ENCODE measurements at regions not wholly inside any gene's neighbourhood (a gene's known extent, or its start where the extent isn't known, plus 50 kb on each side); places are given as distances from the start of the nearest gene placed in this dataset.

- DNase-seq (ENCODE audit: low read depth): no peak
Observed at GRCh38 chr2:120976501-120977307, 241.0 kb downstream of the GLI2 start.

GRCh38 chr2:120977582-120978358, 242.1 kb downstream of the GLI2 start:
- DNase-seq (ENCODE audit: low read depth): no peak

GRCh38 chr2:120978359-120979050, 242.8 kb downstream of the GLI2 start:
- DNase-seq (ENCODE audit: low read depth): no peak

- DNase-seq (ENCODE audit: low read depth): no peak
Observed at GRCh38 chr2:120979398-120979797, 243.7 kb downstream of the GLI2 start.

- no peak for DNase-seq (ENCODE audit: low read depth)
Observed at GRCh38 chr2:120979921-120980320, 244.3 kb downstream of the GLI2 start.

GRCh38 chr2:120981443-120981842, 245.8 kb downstream of the GLI2 start:
- no peak for DNase-seq (ENCODE audit: low read depth)

- no peak for DNase-seq (ENCODE audit: low read depth)
Observed at GRCh38 chr2:120982598-120982997, 246.9 kb downstream of the GLI2 start.

GRCh38 chr2:120983344-120983743, 247.7 kb downstream of the GLI2 start:
- no peak for DNase-seq (ENCODE audit: low read depth)

GRCh38 chr2:120984046-120984445, 248.4 kb downstream of the GLI2 start:
- DNase-seq (ENCODE audit: low read depth): no peak

- no peak for DNase-seq (ENCODE audit: low read depth)
Observed at GRCh38 chr2:120984452-120985173, 248.9 kb downstream of the GLI2 start.

GRCh38 chr2:120985174-120985996, 249.7 kb downstream of the GLI2 start:
- DNase-seq (ENCODE audit: low read depth): no peak

GRCh38 chr2:120985997-120986651, 250.5 kb downstream of the GLI2 start:
- DNase-seq (ENCODE audit: low read depth): no peak

GRCh38 chr2:120986898-120987650, 251.4 kb downstream of the GLI2 start:
- DNase-seq (ENCODE audit: low read depth): no peak

GRCh38 chr2:120988051-120988699, 252.5 kb downstream of the GLI2 start:
- no peak for DNase-seq (ENCODE audit: low read depth)

- no peak for DNase-seq (ENCODE audit: low read depth)
Observed at GRCh38 chr2:120988700-120989511, 253.2 kb downstream of the GLI2 start.

GRCh38 chr2:120989512-120990441, 254.1 kb downstream of the GLI2 start:
- no peak for DNase-seq (ENCODE audit: low read depth)

- DNase-seq (ENCODE audit: low read depth): no peak
Observed at GRCh38 chr2:120990451-120990871, 254.8 kb downstream of the GLI2 start.
